SK-N-SH (cell line): ENCODE measurements at regions not wholly inside any gene's neighbourhood (a gene's known extent, or its start where the extent isn't known, plus 50 kb on each side); places are given as distances from the start of the nearest gene placed in this dataset.

Experiments
- CTCF ChIA-PET: fragments of 300-600, 350-600 bp; formaldehyde crosslinking; extraction: SDS; loops from one replicate; lab custom pipeline; 2021; lab: Yijun Ruan, JAX
- POLR2A ChIA-PET: fragments of 350-600 bp; sonication (Branson Sonifier 250); formaldehyde crosslinking; extraction: SDS; loops from one replicate; lab custom pipeline; 2020; ENCODE audit warnings: antibody characterized with exemption, inconsistent platforms; lab: Yijun Ruan, JAX
- DNase-seq: peaks from one replicate; pipeline ENCODE4 v3.0.0; 2012
- H2AFZ ChIP-seq: fragments of 200-600 bp; sonication (generic); 2 replicates; pipeline ENCODE4 v1.8.1; 2016; ENCODE audit warnings: antibody characterized with exemption, mild to moderate bottlenecking, low read depth
- H3F3A ChIP-seq: fragments of 200-600 bp; sonication (generic); replicated peaks from 2 replicates; pipeline ENCODE3; 2016; ENCODE audit warnings: antibody characterized with exemption, mild to moderate bottlenecking; ENCODE audit not compliant: insufficient read depth
- H3K27ac ChIP-seq, 2 experiments: fragments of 200-500 bp in 1 of 2; fragments of 200-600 bp in 1 of 2; sonication (Bioruptor generic) in 1 of 2; sonication (generic), shearing (Covaris generic) in 1 of 2; 2 replicates each; pipeline versions ENCODE4 v1.5.1 to v1.6.1; 2014 to 2016; ENCODE audit warnings: low read depth in 2 of 2, inconsistent platforms in 1 of 2, low read length in 1 of 2, mild to moderate bottlenecking in 1 of 2, mixed read lengths in 1 of 2
- H3K27me3 ChIP-seq: fragments of 200-600 bp; sonication (generic), shearing (Covaris generic); 2 replicates; pipeline ENCODE4 v1.6.1; 2016; ENCODE audit warnings: mixed run types; ENCODE audit not compliant: insufficient read depth
- H3K36me3 ChIP-seq, 2 experiments: fragments of 200-500 bp in 1 of 2; fragments of 200-600 bp in 1 of 2; sonication (Bioruptor generic) in 1 of 2; sonication (generic) in 1 of 2; replicated peaks in 1 of 2; 2 replicates each; pipeline versions ENCODE3 to v1.5.1; 2014 to 2016; ENCODE audit warnings: low read length in 1 of 2, mild to moderate bottlenecking in 1 of 2; ENCODE audit not compliant: insufficient read depth in 2 of 2, control insufficient read depth in 1 of 2
- H3K4me1 ChIP-seq, 2 experiments: fragments of 200-500 bp in 1 of 2; fragments of 200-600 bp in 1 of 2; sonication (Bioruptor generic) in 1 of 2; sonication (generic), shearing (Covaris generic) in 1 of 2; 2 replicates each; pipeline versions ENCODE4 v1.5.1 to v1.6.1; 2014 to 2016; ENCODE audit warnings: low read depth in 1 of 2, low read length in 1 of 2, mixed run types in 1 of 2; ENCODE audit not compliant: insufficient read depth in 2 of 2, control insufficient read depth in 1 of 2
- H3K4me2 ChIP-seq: fragments of 200-600 bp; sonication (generic), shearing (Covaris generic); 2 replicates; pipeline ENCODE4 v1.6.1; 2017; ENCODE audit warnings: mixed run types
- H3K4me3 ChIP-seq, 2 experiments: fragments of 200-500 bp in 1 of 2; fragments of 200-600 bp in 1 of 2; sonication (Bioruptor generic) in 1 of 2; sonication (generic), shearing (Covaris generic) in 1 of 2; 2 replicates each; pipeline versions ENCODE4 v1.5.1 to v1.8.1; 2014 to 2016; ENCODE audit warnings: low read depth in 2 of 2, inconsistent platforms in 1 of 2, low read length in 1 of 2, mild to moderate bottlenecking in 1 of 2, mixed read lengths in 1 of 2, moderate library complexity in 1 of 2
- H3K79me2 ChIP-seq: fragments of 200-600 bp; sonication (generic); 2 replicates; pipeline ENCODE4 v1.8.1; 2017; ENCODE audit warnings: mild to moderate bottlenecking; ENCODE audit not compliant: insufficient read depth
- H3K9ac ChIP-seq: fragments of 200-600 bp; sonication (generic); 2 replicates; pipeline ENCODE4 v1.6.1; 2017; ENCODE audit warnings: mixed run types
- H3K9me2 ChIP-seq: fragments of 200-600 bp; sonication (generic); 2 replicates; pipeline ENCODE4 v1.6.1; 2017; ENCODE audit warnings: mixed run types
- H3K9me3 ChIP-seq: fragments of 200-600 bp; sonication (generic); 2 replicates; pipeline ENCODE4 v1.6.1; 2017; ENCODE audit warnings: mixed run types, mild to moderate bottlenecking, moderate library complexity
- H4K20me1 ChIP-seq: fragments of 200-600 bp; sonication (generic); 2 replicates; pipeline ENCODE4 v1.6.1; 2017; ENCODE audit warnings: mild to moderate bottlenecking, mixed run types; ENCODE audit not compliant: insufficient read depth
- ELF1 ChIP-seq: IDR thresholded peaks from 2 replicates; pipeline ENCODE4 v1.4.0; 2012
- FOXM1 ChIP-seq: IDR thresholded peaks from 2 replicates; pipeline ENCODE4 v1.4.0; 2012; ENCODE audit warnings: low read depth, mild to moderate bottlenecking
- GABPA ChIP-seq: IDR thresholded peaks from 2 replicates; pipeline ENCODE4 v1.4.0; 2012; ENCODE audit warnings: low read depth, mild to moderate bottlenecking
- MAX ChIP-seq: IDR thresholded peaks from 2 replicates; pipeline ENCODE4 v1.4.0; 2012; ENCODE audit warnings: low read depth
- MXI1 ChIP-seq: IDR thresholded peaks from 2 replicates; pipeline ENCODE4 v1.6.1; 2012; ENCODE audit warnings: mild to moderate bottlenecking, low read depth, low read length, improper control_type of control experiment
- PBX3 ChIP-seq: IDR thresholded peaks from 2 replicates; pipeline ENCODE4; 2012
- RAD21 ChIP-seq: IDR thresholded peaks from 2 replicates; pipeline ENCODE4 v1.6.1; 2012; ENCODE audit warnings: mild to moderate bottlenecking, low read length
- SIN3A ChIP-seq: IDR thresholded peaks from 2 replicates; pipeline ENCODE4 v1.6.1; 2012; ENCODE audit warnings: low read depth, mild to moderate bottlenecking, low read length, moderate library complexity, borderline replicate concordance
- SMC3 ChIP-seq: IDR thresholded peaks from 2 replicates; pipeline ENCODE4 v1.6.1; 2012; ENCODE audit warnings: low read depth, low read length, improper control_type of control experiment
- TAF1 ChIP-seq: IDR thresholded peaks from 2 replicates; pipeline ENCODE4 v1.6.1; 2012; ENCODE audit warnings: low read depth, mild to moderate bottlenecking, low read length, moderate library complexity, borderline replicate concordance
- USF1 ChIP-seq: IDR thresholded peaks from 2 replicates; pipeline ENCODE4 v1.4.0; 2012; ENCODE audit warnings: low read depth, borderline replicate concordance
- YY1 ChIP-seq: IDR thresholded peaks from 2 replicates; pipeline ENCODE4 v1.4.0; 2012; ENCODE audit warnings: low read depth, mild to moderate bottlenecking
- ZBTB33 ChIP-seq: IDR thresholded peaks from 2 replicates; pipeline ENCODE4 v1.4.0; 2012; ENCODE audit warnings: low read depth, borderline replicate concordance
- WGBS: methylation state at CpG from one replicate; pipeline ENCODE4 v1.1.6; 2017; ENCODE audit warnings: low lambda C conversion rate; 5-methylcytosine and 5-hydroxymethylcytosine counted together

- 29% methylated on average over 1 of the region's 1 CpG for WGBS
- CTCF ChIA-PET: interaction anchor here (0.6 to 4.2 kb wide), 2 partner anchors 8 to 162 kb away, joined by 3 to 20 read pairs; no protein-coding TSS in a partner anchor
Observed at GRCh38 chr4:136855886-136856285, 676.4 kb downstream of the PCDH18 start.

More at GRCh38 chr4:136855886-136856285, 676.4 kb downstream of the PCDH18 start:
- H3F3A ChIP-seq: no peaks in the 10 kb centered on the region
- no peaks in the 10 kb centered on the region for H4K20me1 ChIP-seq
- H3K79me2 ChIP-seq: no peaks in the 10 kb centered on the region
- H3K27ac ChIP-seq: no peak overlapping the region
- no peaks in the 10 kb centered on the region for H3K27me3 ChIP-seq
- H3K9me2 ChIP-seq: no peaks in the 10 kb centered on the region
- POLR2A ChIA-PET: no interaction called here
- H3K9me3 ChIP-seq: no peaks in the 10 kb centered on the region
- H2AFZ ChIP-seq: no peak overlapping the region
- no peak overlapping the region for H3K4me2 ChIP-seq
- TF ChIP-seq GABPA (no peak), USF1 (no peak), FOXM1 (no peak), MAX (no peak), ZBTB33 (no peak), PBX3 (no peak), SMC3 (no peak), RAD21 (no peak), SIN3A (no peak), YY1 (no peak), MXI1 (no peak), ELF1 (no peak), TAF1 (no peak)
- TF ChIP-seq, all 33 proteins: peak for 0
- no peak for DNase-seq
- Histone ChIP-seq H3K36me3 (no peaks in the 10 kb centered on the region), H3K9ac (no peak overlapping the region), H3K4me1 (no peaks in the 10 kb centered on the region), H3K4me3 (no peak overlapping the region)
